ENCODE measurements at regions not wholly inside any gene's neighbourhood (a gene's known extent, or its start where the extent isn't known, plus 50 kb on each side); places are given as distances from the start of the nearest gene placed in this dataset.

DNA sequence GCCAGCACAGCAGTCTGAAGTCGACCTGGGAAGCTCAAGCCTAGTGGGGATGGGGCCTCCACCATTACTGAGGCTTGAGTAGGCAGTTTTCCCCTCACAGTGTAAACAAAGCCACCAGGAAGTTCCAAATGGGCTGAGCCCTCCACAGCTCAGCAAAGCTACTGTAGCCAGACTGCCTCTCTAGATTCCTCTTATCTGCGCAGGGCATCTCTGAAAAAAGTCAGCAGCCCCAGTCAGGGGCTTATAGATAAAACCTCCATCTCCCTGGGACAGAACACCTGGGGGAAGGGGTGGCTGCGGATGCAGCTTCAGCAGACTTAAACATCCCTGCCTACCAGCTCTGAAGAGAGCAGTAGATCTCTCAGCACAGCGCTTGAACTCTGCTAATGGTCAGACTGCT is 218.4 kb upstream of the VRK2 start:
- Histone ChIP-seq H3K9me3 (peaks cover 0 to 41% (median 8%) of the 10 kb centered on the region in 4 donors), H3K27ac (no peak overlapping the region), H3K36me3 (no peaks in the 10 kb centered on the region), H3K4me3 (no peak overlapping the region), H3K4me1 (no peaks in the 10 kb centered on the region), H3K27me3 (no peaks in the 10 kb centered on the region)
- 83 to 84% methylated on average over 4 of the region's 4 CpGs for WGBS, 2 donors
- TF ChIP-seq, protein P1, sequence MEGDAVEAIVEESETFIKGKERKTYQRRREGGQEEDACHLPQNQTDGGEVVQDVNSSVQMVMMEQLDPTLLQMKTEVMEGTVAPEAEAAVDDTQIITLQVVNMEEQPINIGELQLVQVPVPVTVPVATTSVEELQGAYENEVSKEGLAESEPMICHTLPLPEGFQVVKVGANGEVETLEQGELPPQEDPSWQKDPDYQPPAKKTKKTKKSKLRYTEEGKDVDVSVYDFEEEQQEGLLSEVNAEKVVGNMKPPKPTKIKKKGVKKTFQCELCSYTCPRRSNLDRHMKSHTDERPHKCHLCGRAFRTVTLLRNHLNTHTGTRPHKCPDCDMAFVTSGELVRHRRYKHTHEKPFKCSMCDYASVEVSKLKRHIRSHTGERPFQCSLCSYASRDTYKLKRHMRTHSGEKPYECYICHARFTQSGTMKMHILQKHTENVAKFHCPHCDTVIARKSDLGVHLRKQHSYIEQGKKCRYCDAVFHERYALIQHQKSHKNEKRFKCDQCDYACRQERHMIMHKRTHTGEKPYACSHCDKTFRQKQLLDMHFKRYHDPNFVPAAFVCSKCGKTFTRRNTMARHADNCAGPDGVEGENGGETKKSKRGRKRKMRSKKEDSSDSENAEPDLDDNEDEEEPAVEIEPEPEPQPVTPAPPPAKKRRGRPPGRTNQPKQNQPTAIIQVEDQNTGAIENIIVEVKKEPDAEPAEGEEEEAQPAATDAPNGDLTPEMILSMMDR (IDR thresholded peaks at IDR 0.05), result no peak
- no peak for TF ChIP-seq POLR2A (IDR thresholded peaks at IDR 0.05)
- DNase-seq (ENCODE audit: low spot score in 2 of 2), result no peak

DNA sequence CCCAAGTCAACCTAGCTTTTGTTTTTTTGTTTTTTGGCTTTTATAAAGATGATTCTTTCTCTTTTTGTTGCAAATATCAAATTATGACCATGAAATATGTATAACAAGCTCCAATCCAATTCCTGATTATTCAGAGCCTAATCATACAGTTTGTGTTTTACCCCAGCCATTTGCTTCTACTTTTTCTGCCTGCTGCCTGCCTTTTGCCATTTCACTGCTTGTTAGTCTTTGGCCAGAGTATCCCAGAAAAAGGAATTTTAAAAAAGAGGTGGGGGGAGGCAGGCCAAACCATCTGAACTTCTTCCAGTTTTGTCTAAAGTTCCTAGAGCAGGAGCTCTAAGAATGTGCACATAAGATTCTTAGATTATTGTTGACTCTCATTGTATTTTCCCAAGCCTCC is 211.9 kb upstream of the VRK2 start:
- Histone ChIP-seq H3K4me1 (no peaks in the 10 kb centered on the region), H3K27ac (no peak overlapping the region), H3K9me3 (peaks cover 0 to 19% (median 0%) of the 10 kb centered on the region in 4 donors), H3K4me3 (no peak overlapping the region), H3K27me3 (no peaks in the 10 kb centered on the region), H3K36me3 (no peaks in the 10 kb centered on the region)
- no peak for DNase-seq (ENCODE audit: low spot score in 2 of 2)
- TF ChIP-seq, protein P1 (IDR thresholded peaks at IDR 0.05), result no peak
- no peak for TF ChIP-seq POLR2A (IDR thresholded peaks at IDR 0.05)
- TF ChIP-seq EP300 (IDR thresholded peaks at IDR 0.05), result no peak

DNA sequence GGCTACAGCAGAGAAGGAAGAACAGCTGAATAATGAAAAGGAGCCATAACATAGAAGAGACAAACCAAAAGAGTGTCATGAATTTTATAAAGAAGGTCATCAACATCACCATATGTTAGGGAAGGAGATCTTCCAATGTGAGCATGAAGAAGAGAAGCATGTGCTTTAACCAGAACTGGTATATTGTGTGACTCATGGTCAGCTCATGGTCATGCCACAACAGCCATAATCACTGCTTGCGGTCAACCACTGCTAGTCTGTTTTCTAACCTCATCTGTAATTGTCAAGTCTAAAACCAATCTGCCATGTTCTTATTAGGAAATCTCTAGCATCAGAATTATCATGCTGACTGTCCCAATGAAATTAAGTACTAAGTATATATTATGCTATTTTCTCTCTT is 204.1 kb upstream of the VRK2 start:
- TF ChIP-seq EP300 (IDR thresholded peaks at IDR 0.05), result no peak
- TF ChIP-seq POLR2A (IDR thresholded peaks at IDR 0.05), result no peak
- TF ChIP-seq, protein P1 (IDR thresholded peaks at IDR 0.05), result no peak
- Histone ChIP-seq H3K27me3 (no peaks in the 10 kb centered on the region), H3K9me3 (no peaks in the 10 kb centered on the region), H3K27ac (no peak overlapping the region), H3K36me3 (no peaks in the 10 kb centered on the region), H3K4me1 (no peaks in the 10 kb centered on the region), H3K4me3 (no peak overlapping the region)
- no peak for DNase-seq (ENCODE audit: low spot score in 2 of 2)
- 100% methylated on average over 1 of the region's 1 CpG for WGBS, 2 donors

DNA sequence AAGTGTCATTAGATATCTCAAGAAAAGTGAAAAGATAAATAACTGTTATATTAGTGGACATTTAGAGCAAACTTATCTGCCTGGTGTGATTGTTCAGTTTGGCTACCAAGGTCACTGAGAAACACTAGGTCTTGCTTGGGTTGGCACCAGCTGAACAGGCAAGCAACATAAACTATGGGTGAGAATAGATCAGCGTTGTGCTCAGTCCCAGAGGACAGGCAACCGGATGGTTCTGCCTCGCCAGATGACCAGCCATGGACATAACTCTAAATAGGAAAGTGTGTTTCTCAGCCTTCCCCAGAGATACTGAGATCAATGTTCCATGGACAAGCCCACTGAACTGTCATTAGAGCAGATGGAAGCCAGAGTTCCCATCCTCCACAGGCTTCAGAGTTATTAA is 203.4 kb upstream of the VRK2 start:
- Histone ChIP-seq H3K4me1 (no peaks in the 10 kb centered on the region), H3K9me3 (no peaks in the 10 kb centered on the region), H3K27me3 (no peaks in the 10 kb centered on the region), H3K4me3 (no peak overlapping the region), H3K27ac (no peak overlapping the region), H3K36me3 (no peaks in the 10 kb centered on the region)
- TF ChIP-seq EP300 (IDR thresholded peaks at IDR 0.05) (no peak), POLR2A (IDR thresholded peaks at IDR 0.05) (no peak)
- TF ChIP-seq, protein P1 (IDR thresholded peaks at IDR 0.05), result no peak
- DNase-seq (ENCODE audit: low spot score in 2 of 2), result no peak
- WGBS, 2 donors, result 56 to 95% methylated on average over 3 of the region's 3 CpGs

DNA sequence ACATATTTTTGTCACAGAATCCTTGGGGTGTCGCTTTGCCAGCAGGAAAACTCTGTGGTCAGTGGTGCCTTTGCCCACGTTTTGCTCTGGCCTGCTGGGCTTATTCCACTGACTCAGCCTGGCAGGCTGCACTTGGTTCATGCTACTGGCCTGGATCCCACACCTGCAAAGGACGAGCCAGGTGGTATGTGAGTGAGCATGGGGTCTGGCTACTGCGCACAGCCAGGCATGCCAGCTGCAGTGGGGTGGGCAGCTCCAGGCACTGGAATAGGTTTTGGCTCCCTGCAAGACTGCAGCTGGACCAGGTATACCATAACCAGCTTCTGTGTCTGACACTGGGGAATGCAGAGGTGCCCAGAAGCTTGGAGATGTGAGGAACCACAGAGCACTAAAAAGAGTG is 197.9 kb upstream of the VRK2 start:
- H3K4me3 ChIP-seq, result no peak overlapping the region
- 76 to 83% methylated on average over 4 of the region's 4 CpGs for WGBS, 2 donors
- H3K27me3 ChIP-seq, result no peaks in the 10 kb centered on the region
- no peak for DNase-seq (ENCODE audit: low spot score in 2 of 2)
- TF ChIP-seq, protein P1 (IDR thresholded peaks at IDR 0.05), result no peak
- no peaks in the 10 kb centered on the region for H3K4me1 ChIP-seq
- H3K27ac ChIP-seq, result no peak overlapping the region
- H3K9me3 ChIP-seq, result no peaks in the 10 kb centered on the region
- no peaks in the 10 kb centered on the region for H3K36me3 ChIP-seq

All from tibial nerve (tissue), 4 donors.